Liver (tissue), 8 donors: ENCODE measurements at regions not wholly inside any gene's neighbourhood (a gene's known extent, or its start where the extent isn't known, plus 50 kb on each side); places are given as distances from the start of the nearest gene placed in this dataset.
"Not testable (repeated sequence)": the region's sequence is repeated elsewhere in the genome, so short reads cannot be mapped to it uniquely, and the experiment has no call there.

Source experiments
- DNase-seq: peaks from one replicate; pipeline ENCODE4 v3.0.0-alpha.2; 2017; ENCODE audit warnings: low spot score
- H3K27ac ChIP-seq, 2 donors: one replicate each; pipeline ENCODE4 v1.7.0; 2013; ENCODE audit warnings: inconsistent platforms in 2 of 2, low read length in 2 of 2, control low read depth in 1 of 2, low read depth in 1 of 2, mild to moderate bottlenecking in 1 of 2
- H3K27me3 ChIP-seq, 4 donors: one replicate each; pipeline versions ENCODE4 v1.6.1 to v1.7.0; 2013; ENCODE audit warnings: low read length in 3 of 4, inconsistent platforms in 1 of 4, mild to moderate bottlenecking in 1 of 4, moderate library complexity in 1 of 4; ENCODE audit not compliant: control insufficient read depth in 4 of 4, insufficient read depth in 4 of 4
- H3K36me3 ChIP-seq, 4 donors: one replicate each; pipeline versions ENCODE4 v1.6.1 to v1.7.0; 2013; ENCODE audit warnings: low read length in 3 of 4, mild to moderate bottlenecking in 3 of 4, low read depth in 1 of 4, moderate library complexity in 1 of 4; ENCODE audit not compliant: control insufficient read depth in 4 of 4, insufficient read depth in 3 of 4
- H3K4me1 ChIP-seq, 4 donors: one replicate each; pipeline versions ENCODE4 v1.6.1 to v1.7.0; 2013; ENCODE audit warnings: low read length in 3 of 4, mild to moderate bottlenecking in 3 of 4, moderate library complexity in 1 of 4; ENCODE audit not compliant: control insufficient read depth in 4 of 4, insufficient read depth in 4 of 4
- H3K4me3 ChIP-seq, 3 donors: one replicate each; pipeline versions ENCODE4 v1.6.1 to v1.7.0; 2013; ENCODE audit warnings: low read length in 3 of 3, control low read depth in 1 of 3, low read depth in 1 of 3, mild to moderate bottlenecking in 1 of 3
- H3K9ac ChIP-seq, 2 donors: one replicate each; pipeline ENCODE4 v1.7.0; 2013; ENCODE audit warnings: low read length in 2 of 2, mild to moderate bottlenecking in 2 of 2, moderate library complexity in 2 of 2, control low read depth in 1 of 2, low read depth in 1 of 2
- H3K9me3 ChIP-seq, 4 donors: one replicate each; pipeline versions ENCODE4 v1.6.1 to v1.7.0; 2013; ENCODE audit warnings: low read length in 3 of 4; ENCODE audit not compliant: control insufficient read depth in 4 of 4
- CTCF ChIP-seq: fragments of 150-350 bp; IDR thresholded peaks from 2 replicates; pipeline ENCODE4 v1.5.1; 2017; ENCODE audit warnings: improper control_type of control experiment, low read depth, low read length; ENCODE audit not compliant: missing input control
- EGR1 ChIP-seq, 2 donors: IDR thresholded peaks; 2 replicates each; pipeline ENCODE4 v1.6.1; 2016 to 2018; ENCODE audit warnings: antibody characterized with exemption in 2 of 2, low read depth in 2 of 2
- GABPA ChIP-seq, 2 donors: IDR thresholded peaks in 1 of 2; conservative IDR thresholded peaks in 1 of 2; 2 replicates each; pipeline ENCODE4 v1.6.1; 2016; ENCODE audit warnings: antibody characterized with exemption in 2 of 2, mild to moderate bottlenecking in 1 of 2, moderate library complexity in 1 of 2
- HNF4G ChIP-seq: IDR thresholded peaks from 2 replicates; pipeline ENCODE4 v1.6.1; 2016; ENCODE audit warnings: antibody characterized with exemption
- RAD21 ChIP-seq, 2 donors: IDR thresholded peaks; 2 replicates each; pipeline ENCODE4 v1.6.1; 2016; ENCODE audit warnings: antibody characterized with exemption in 2 of 2, mild to moderate bottlenecking in 2 of 2
- REST ChIP-seq: IDR thresholded peaks from 2 replicates; pipeline ENCODE4 v1.6.1; 2016; ENCODE audit warnings: antibody characterized with exemption, mild to moderate bottlenecking
- RXRA ChIP-seq, 2 donors: IDR thresholded peaks; 2 replicates each; pipeline ENCODE4 v1.6.1; 2017 to 2018; ENCODE audit warnings: antibody characterized with exemption in 2 of 2, mild to moderate bottlenecking in 1 of 2
- SP1 ChIP-seq: IDR thresholded peaks from 2 replicates; pipeline ENCODE4 v1.6.1; 2018; ENCODE audit warnings: antibody characterized with exemption, mild to moderate bottlenecking
- WGBS: extraction: QIAGEN DNeasy Blood & Tissue Kit; methylation state at CpG from one replicate; pipeline ENCODE4 v1.1.7; 2013; 5-methylcytosine and 5-hydroxymethylcytosine counted together
- donor health status: healthy.
- donor health status: healthy.
- donor health status: healthy.
- donor health status: healthy.
- donor health status: healthy.

- H3K27me3 ChIP-seq = no peaks in the 10 kb centered on the region
- no peak for DNase-seq
- H3K9ac ChIP-seq = no peak overlapping the region
- H3K27ac ChIP-seq = no peak overlapping the region
- no peaks in the 10 kb centered on the region for H3K36me3 ChIP-seq
- H3K4me1 ChIP-seq = no peaks in the 10 kb centered on the region
- WGBS = 75% methylated on average over 6 of the region's 6 CpGs
- no peaks in the 10 kb centered on the region for H3K9me3 ChIP-seq
- no peak overlapping the region for H3K4me3 ChIP-seq
- TF ChIP-seq EGR1 (IDR thresholded peaks at IDR 0.05; ENCODE audit: low read depth in 2 of 2) (no peak), HNF4G (no peak), SP1 (no peak)
These were observed 471.4 kb upstream of the AMELY start for GRCh38 chrY:7382988-7383387.

- no peak overlapping the region for H3K4me3 ChIP-seq
- H3K27ac ChIP-seq = no peak overlapping the region
- H3K4me1 ChIP-seq = no peaks in the 10 kb centered on the region
- H3K9me3 ChIP-seq = no peaks in the 10 kb centered on the region
- no peaks in the 10 kb centered on the region for H3K36me3 ChIP-seq
- no peak for TF ChIP-seq CTCF
- TF ChIP-seq RXRA (IDR thresholded peaks at IDR 0.05) = no peak
- TF ChIP-seq REST = no peak
- TF ChIP-seq RAD21 (IDR thresholded peaks at IDR 0.05) = no peak
- TF ChIP-seq GABPA (IDR thresholded peaks at IDR 0.05 in 1 of 2, conservative IDR thresholded peaks at IDR 0.05 in 1 of 2) = no peak
- no peak for DNase-seq
- H3K9ac ChIP-seq = no peak overlapping the region
- H3K27me3 ChIP-seq = no peaks in the 10 kb centered on the region
These were observed 465.5 kb upstream of the AMELY start for GRCh38 chrY:7377091-7377490.

GRCh38 chrY:7374485-7374884 lies 462.9 kb upstream of the AMELY start:
- 95% methylated on average over 4 of the region's 4 CpGs for WGBS
- not testable (repeated sequence) for H3K36me3 ChIP-seq, H3K9ac ChIP-seq

GRCh38 chrY:7371953-7372352 lies 460.4 kb upstream of the AMELY start:
- 85% methylated on average over 3 of the region's 4 CpGs for WGBS
- not testable (repeated sequence) for H3K4me3 ChIP-seq, H3K9me3 ChIP-seq, H3K9ac ChIP-seq, H3K36me3 ChIP-seq, DNase-seq, H3K27me3 ChIP-seq, H3K27ac ChIP-seq, H3K4me1 ChIP-seq

More at GRCh38 chrY:7374485-7374884, 462.9 kb upstream of the AMELY start:
- not testable (repeated sequence) for H3K4me3 ChIP-seq, H3K4me1 ChIP-seq, H3K27ac ChIP-seq, H3K9me3 ChIP-seq, H3K27me3 ChIP-seq, DNase-seq

GRCh38 chrY:7371026-7371425 lies 459.5 kb upstream of the AMELY start:
- H3K4me1 ChIP-seq, H3K27me3 ChIP-seq, H3K9me3 ChIP-seq, H3K36me3 ChIP-seq, H3K27ac ChIP-seq, H3K4me3 ChIP-seq, DNase-seq, H3K9ac ChIP-seq: not testable (repeated sequence)
- WGBS = 92% methylated on average over 6 of the region's 6 CpGs
